Brain microvascular endothelial cell (primary cell): ENCODE measurements at regions not wholly inside any gene's neighbourhood (a gene's known extent, or its start where the extent isn't known, plus 50 kb on each side); places are given as distances from the start of the nearest gene placed in this dataset.

Experiments used
- DNase-seq: peaks from one replicate; pipeline ENCODE4 v3.0.0-alpha.2; 2020
- H3K27ac ChIP-seq: fragments of 250-450 bp; sonication (Bioruptor Pico); 2 replicates; pipeline ENCODE4 v1.5.1; 2020; ENCODE audit warnings: mild to moderate bottlenecking, moderate library complexity
- H3K27me3 ChIP-seq: fragments of 250-450 bp; sonication (Bioruptor Pico); replicated peaks from 2 replicates; pipeline ENCODE4 v1.5.1; 2020; ENCODE audit warnings: mild to moderate bottlenecking
- H3K36me3 ChIP-seq: fragments of 250-450 bp; sonication (Bioruptor Pico); replicated peaks from 2 replicates; pipeline ENCODE4 v1.5.1; 2020; ENCODE audit warnings: mild to moderate bottlenecking
- H3K4me3 ChIP-seq: 2 replicates; pipeline ENCODE4 v1.5.1; 2011; ENCODE audit warnings: low read depth, mild to moderate bottlenecking, control low read depth, low read length, moderate library complexity
- in situ Hi-C: cut with HindIII; loops from 2 replicates; pipeline ENCODE4 v1.10.0; 2017; ENCODE audit warnings: low sequenced_read_pairs, low pct_ligation_motif_present
- TF ChIP-seq, protein P1 (sequence below): IDR thresholded peaks from 2 replicates; pipeline ENCODE4 v1.5.1; 2011; ENCODE audit warnings: low read depth, mild to moderate bottlenecking, moderate library complexity, low read length, control low read depth, inconsistent platforms; ENCODE audit errors: missing control alignments

DNA sequence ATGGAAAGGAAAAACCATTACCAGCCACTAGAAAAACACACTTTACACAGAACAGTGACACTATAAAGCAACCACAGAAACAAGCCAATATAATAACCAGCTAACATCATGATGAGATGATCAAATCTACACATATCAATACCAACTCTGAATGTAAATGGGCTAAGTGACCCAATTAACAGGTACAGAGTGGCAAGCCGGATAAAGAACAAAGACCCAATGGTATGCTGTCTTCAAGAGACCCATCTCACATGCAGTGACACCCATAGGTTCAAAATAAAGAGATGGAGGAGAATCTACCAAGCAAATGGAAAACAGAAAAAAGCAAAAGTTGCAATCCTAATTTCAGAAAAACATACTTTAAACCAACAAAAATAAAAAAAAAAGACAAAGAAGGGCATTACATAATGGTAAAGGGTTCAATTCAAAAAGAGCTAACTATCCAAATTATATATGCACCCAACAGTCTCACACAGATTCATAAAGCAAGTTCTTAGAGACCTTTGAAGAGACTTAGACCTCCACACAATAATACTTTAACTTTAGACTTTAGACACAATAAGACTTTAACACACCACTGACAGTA is 160.3 kb upstream of the TMEM45B start:
- no peak for DNase-seq
- Histone ChIP-seq H3K27me3 (no peaks in the 10 kb centered on the region), H3K27ac (no peak overlapping the region), H3K4me3 (no peak overlapping the region), H3K36me3 (no peaks in the 10 kb centered on the region)
- in situ Hi-C loops: no loop called here
- TF ChIP-seq, protein P1, sequence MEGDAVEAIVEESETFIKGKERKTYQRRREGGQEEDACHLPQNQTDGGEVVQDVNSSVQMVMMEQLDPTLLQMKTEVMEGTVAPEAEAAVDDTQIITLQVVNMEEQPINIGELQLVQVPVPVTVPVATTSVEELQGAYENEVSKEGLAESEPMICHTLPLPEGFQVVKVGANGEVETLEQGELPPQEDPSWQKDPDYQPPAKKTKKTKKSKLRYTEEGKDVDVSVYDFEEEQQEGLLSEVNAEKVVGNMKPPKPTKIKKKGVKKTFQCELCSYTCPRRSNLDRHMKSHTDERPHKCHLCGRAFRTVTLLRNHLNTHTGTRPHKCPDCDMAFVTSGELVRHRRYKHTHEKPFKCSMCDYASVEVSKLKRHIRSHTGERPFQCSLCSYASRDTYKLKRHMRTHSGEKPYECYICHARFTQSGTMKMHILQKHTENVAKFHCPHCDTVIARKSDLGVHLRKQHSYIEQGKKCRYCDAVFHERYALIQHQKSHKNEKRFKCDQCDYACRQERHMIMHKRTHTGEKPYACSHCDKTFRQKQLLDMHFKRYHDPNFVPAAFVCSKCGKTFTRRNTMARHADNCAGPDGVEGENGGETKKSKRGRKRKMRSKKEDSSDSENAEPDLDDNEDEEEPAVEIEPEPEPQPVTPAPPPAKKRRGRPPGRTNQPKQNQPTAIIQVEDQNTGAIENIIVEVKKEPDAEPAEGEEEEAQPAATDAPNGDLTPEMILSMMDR: no peak

DNA sequence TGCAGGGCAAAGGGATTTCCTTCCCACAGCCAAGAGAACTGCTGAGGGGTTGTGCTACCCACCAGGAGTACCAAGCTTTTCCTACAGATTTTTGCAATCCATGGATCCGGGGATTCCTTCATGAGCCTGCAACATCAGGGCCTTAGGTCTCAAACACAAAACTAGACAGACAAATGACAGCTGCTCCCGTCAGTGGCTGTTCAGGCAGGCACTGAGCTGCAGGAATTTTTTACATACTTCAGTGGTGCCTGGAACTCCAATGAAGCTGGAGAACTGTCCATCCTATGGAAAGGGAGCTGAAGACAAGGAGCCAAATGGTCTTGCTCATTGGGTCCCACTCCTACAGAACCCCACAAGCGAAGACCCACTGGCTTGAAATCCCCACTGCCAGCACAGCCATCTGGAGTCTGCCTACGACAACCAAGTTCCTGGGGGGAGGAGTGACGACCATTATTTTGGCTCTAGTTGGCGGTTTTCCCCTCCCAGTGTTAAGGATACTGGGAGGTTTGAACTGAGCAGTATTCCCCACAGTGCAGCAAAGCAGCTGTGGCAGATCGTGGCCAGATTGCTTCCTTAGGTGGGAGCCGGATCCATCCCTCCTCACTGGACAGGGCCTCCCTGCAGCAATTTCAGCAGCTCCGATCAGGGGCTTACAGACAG is 157.7 kb upstream of the TMEM45B start:
- in situ Hi-C loops: no loop called here
- no peak for DNase-seq

DNA sequence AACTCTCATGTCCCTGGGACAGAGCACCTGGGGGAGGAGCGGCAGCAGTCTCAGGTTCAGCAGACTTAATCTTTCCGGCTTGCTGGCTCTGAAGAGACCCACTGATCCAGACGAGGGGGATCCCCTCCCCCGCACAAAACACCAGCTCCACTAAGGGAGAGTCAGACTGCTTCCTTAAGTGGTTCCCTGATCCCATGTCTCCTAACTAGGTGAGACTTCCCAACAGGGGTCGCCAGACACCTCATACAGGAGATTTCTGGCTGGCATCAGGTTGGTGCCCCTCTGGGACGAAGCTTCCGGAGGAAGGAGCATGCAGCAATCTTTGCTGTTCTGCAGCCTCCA is 157.2 kb upstream of the TMEM45B start:
- Histone ChIP-seq H3K27me3 (no peaks in the 10 kb centered on the region), H3K36me3 (no peaks in the 10 kb centered on the region), H3K27ac (no peak overlapping the region), H3K4me3 (no peak overlapping the region)
- TF ChIP-seq, protein P1: no peak
- in situ Hi-C loops: no loop called here
- no peak for DNase-seq

More for the DNA sequence above, 157.7 kb upstream of the TMEM45B start:
- H3K27me3 ChIP-seq: no peaks in the 10 kb centered on the region
- no peaks in the 10 kb centered on the region for H3K36me3 ChIP-seq
- TF ChIP-seq, protein P1: no peak
- no peak overlapping the region for H3K27ac ChIP-seq
- no peak overlapping the region for H3K4me3 ChIP-seq

DNA sequence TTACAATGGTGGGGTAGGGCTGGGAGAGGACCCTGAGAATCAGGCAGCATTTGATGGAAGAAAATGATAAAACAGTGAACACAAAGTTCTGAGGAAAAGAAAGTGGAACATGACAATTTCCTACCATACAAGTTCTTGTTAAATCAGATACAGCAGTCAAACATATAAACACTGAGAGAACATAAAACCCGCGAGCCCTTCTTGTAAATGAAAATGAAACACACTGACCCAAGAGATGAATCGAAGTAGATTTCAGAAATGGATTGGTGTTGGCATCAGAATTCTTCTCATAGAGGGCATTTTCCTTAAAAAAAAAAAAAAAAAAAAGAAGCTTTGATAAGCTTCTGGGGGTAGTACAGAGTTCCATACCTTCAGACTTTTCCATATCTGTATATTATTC is 134.7 kb upstream of the TMEM45B start:
- no peak for DNase-seq
- Histone ChIP-seq H3K27ac (no peak overlapping the region), H3K27me3 (no peaks in the 10 kb centered on the region), H3K36me3 (no peaks in the 10 kb centered on the region), H3K4me3 (no peak overlapping the region)
- TF ChIP-seq, protein P1: no peak
- in situ Hi-C loops: no loop called here

DNA sequence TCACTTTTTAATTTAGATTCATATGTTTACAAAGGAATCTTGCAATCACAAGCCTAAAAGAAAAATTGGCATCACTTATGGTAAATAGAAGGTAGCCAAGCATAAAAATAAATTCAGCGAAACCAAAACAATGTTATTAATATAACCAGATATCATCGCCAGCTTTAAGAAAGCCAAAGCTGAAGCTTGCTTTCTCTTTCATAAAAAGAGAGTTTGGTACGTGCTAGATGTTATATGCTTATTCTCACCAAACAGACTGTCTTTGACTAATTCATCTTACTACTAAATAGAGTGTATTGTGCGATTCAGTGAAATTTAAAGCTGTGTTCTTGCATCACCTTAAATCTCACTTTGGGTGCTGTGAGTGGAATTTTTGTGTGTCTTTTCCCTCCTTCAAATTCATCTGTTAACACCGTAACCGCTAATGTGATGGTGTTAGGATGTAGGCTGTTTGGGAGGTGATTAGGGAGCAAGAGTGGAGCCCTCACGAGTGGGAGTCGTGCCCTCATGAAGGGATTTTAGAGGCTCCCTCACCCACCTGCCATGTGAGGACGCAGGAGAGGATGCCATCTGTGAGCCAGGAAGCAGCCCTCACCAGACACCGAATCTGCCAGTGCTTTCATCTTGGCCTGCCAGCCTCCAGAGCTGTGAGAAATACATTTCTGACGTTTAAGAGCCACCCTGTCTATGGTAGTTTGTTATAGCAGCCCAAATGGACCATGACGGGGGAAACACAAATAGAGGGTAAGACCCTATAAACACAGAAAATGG is 134.1 kb upstream of the TMEM45B start:
- no peak for DNase-seq
- Histone ChIP-seq H3K27ac (no peak overlapping the region), H3K27me3 (no peaks in the 10 kb centered on the region), H3K36me3 (no peaks in the 10 kb centered on the region), H3K4me3 (no peak overlapping the region)
- in situ Hi-C loops: no loop called here
- TF ChIP-seq, protein P1: no peak

DNA sequence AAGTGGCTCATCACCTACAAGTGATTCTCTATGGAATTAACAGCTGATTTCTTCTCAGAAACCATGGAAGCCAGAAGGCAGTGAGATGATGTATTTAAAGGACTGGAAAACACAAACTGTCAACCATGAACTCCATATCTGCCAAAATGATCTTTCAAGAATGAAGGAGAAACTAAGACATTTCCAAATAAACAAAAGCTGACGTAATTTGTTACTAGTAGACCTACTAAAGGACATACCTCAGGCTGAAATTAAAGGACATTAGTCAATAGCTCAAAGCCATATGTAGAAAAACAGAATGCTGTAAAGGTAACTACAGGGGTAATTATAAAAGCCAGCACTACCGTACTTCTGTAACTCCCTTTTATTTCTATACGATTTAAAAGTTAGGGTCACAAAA is 129.4 kb upstream of the TMEM45B start:
- no peaks in the 10 kb centered on the region for H3K36me3 ChIP-seq
- H3K27me3 ChIP-seq: no peaks in the 10 kb centered on the region
- DNase-seq: no peak
- in situ Hi-C loops: no loop called here
- TF ChIP-seq, protein P1: no peak
- no peak overlapping the region for H3K27ac ChIP-seq
- no peak overlapping the region for H3K4me3 ChIP-seq
